ENCODE measurements at regions not wholly inside any gene's neighbourhood (a gene's known extent, or its start where the extent isn't known, plus 50 kb on each side); places are given as distances from the start of the nearest gene placed in this dataset.

- H3K4me3 Mint-ChIP-seq: no peak overlapping the region
- H3K4me3 ChIP-seq (ENCODE audit: control extremely low read depth in 1 of 5, extremely low read depth in 1 of 5, insufficient read depth in 1 of 5, low read depth in 2 of 5, low read length in 4 of 5): no peak overlapping the region
- no peak for ATAC-seq (ENCODE audit: low read depth)
- TF ChIP-seq EZH2 (IDR thresholded peaks at IDR 0.05; ENCODE audit: borderline replicate concordance, insufficient read depth, low read depth, low read length, poor library complexity, severe bottlenecking): no peak
- TF ChIP-seq, protein P1, sequence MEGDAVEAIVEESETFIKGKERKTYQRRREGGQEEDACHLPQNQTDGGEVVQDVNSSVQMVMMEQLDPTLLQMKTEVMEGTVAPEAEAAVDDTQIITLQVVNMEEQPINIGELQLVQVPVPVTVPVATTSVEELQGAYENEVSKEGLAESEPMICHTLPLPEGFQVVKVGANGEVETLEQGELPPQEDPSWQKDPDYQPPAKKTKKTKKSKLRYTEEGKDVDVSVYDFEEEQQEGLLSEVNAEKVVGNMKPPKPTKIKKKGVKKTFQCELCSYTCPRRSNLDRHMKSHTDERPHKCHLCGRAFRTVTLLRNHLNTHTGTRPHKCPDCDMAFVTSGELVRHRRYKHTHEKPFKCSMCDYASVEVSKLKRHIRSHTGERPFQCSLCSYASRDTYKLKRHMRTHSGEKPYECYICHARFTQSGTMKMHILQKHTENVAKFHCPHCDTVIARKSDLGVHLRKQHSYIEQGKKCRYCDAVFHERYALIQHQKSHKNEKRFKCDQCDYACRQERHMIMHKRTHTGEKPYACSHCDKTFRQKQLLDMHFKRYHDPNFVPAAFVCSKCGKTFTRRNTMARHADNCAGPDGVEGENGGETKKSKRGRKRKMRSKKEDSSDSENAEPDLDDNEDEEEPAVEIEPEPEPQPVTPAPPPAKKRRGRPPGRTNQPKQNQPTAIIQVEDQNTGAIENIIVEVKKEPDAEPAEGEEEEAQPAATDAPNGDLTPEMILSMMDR (IDR thresholded peaks at IDR 0.05): no peak
- no peak overlapping the region for H2AFZ ChIP-seq (ENCODE audit: insufficient read depth, low read depth, low read length, poor library complexity, severe bottlenecking)
- H3K4me2 ChIP-seq (replicated peaks; ENCODE audit: low read depth, low read length, poor library complexity, severe bottlenecking): no peak overlapping the region
- H3K27ac ChIP-seq (ENCODE audit: low read length in 2 of 2): no peak overlapping the region
- H3K4me1 ChIP-seq (ENCODE audit: control insufficient read depth in 2 of 2, insufficient read depth in 2 of 2, low read length in 2 of 2): no peaks in the 10 kb centered on the region
- intact Hi-C loops (cut with micrococcal nuclease): no loop called here
- H3K27ac Mint-ChIP-seq: no peak overlapping the region
- WGBS (ENCODE audit: insufficient coverage): 70% methylated on average over 3 of the region's 5 CpGs
- no peaks in the 10 kb centered on the region for H3K27me3 Mint-ChIP-seq
- H3K4me1 Mint-ChIP-seq: no peaks in the 10 kb centered on the region
- CTCF ChIA-PET: no interaction called here
- no peak for DNase-seq
- peaks cover 0 to 1% (median 0%) of the 10 kb centered on the region in 3 donors for H3K9me3 ChIP-seq (ENCODE audit: control extremely low read depth in 1 of 3, control insufficient read depth in 2 of 3, insufficient read depth in 1 of 3, low read length in 2 of 3)
- POLR2A ChIA-PET: no interaction called here
- H4K20me1 ChIP-seq (ENCODE audit: control insufficient read depth, insufficient read depth, low read length, poor library complexity, severe bottlenecking): no peaks in the 10 kb centered on the region
- no peak overlapping the region for H3K9ac ChIP-seq (ENCODE audit: low read length)
- no peaks in the 10 kb centered on the region for H3K36me3 ChIP-seq (replicated peaks in 1 of 2; ENCODE audit: control extremely low read depth in 1 of 2, control insufficient read depth in 1 of 2, extremely low read depth in 1 of 2, insufficient read depth in 2 of 2, low read length in 1 of 2)
- no peaks in the 10 kb centered on the region for H3K9me3 Mint-ChIP-seq (ENCODE audit: insufficient read depth)
- no peaks in the 10 kb centered on the region for H3K27me3 ChIP-seq (replicated peaks in 1 of 4; ENCODE audit: control extremely low read depth in 1 of 4, control insufficient read depth in 3 of 4, insufficient read depth in 4 of 4, low read length in 3 of 4)
- H3K79me2 ChIP-seq (ENCODE audit: control insufficient read depth, insufficient read depth, low read length): no peaks in the 10 kb centered on the region
These were observed 76.5 kb upstream of the ARID5B start for GRCh38 chr10:61825001-61825400.

- H3K9ac ChIP-seq (ENCODE audit: low read length): no peak overlapping the region
- H3K27ac ChIP-seq (ENCODE audit: low read length in 2 of 2): no peak overlapping the region
- TF ChIP-seq, protein P1 (IDR thresholded peaks at IDR 0.05): no peak
- no peak for TF ChIP-seq EZH2 (IDR thresholded peaks at IDR 0.05; ENCODE audit: borderline replicate concordance, insufficient read depth, low read depth, low read length, poor library complexity, severe bottlenecking)
- Mint-ChIP-seq H3K4me3 (no peak overlapping the region), H3K27ac (no peak overlapping the region), H3K27me3 (no peaks in the 10 kb centered on the region), H3K4me1 (no peaks in the 10 kb centered on the region), H3K9me3 (ENCODE audit: insufficient read depth) (no peaks in the 10 kb centered on the region)
- no peak overlapping the region for H3K4me2 ChIP-seq (replicated peaks; ENCODE audit: low read depth, low read length, poor library complexity, severe bottlenecking)
- no peak for DNase-seq
- ATAC-seq (ENCODE audit: low read depth): no peak
- H4K20me1 ChIP-seq (ENCODE audit: control insufficient read depth, insufficient read depth, low read length, poor library complexity, severe bottlenecking): no peaks in the 10 kb centered on the region
- WGBS (ENCODE audit: insufficient coverage): no CpG with 5 or more reads among the region's 4 CpGs
- no peaks in the 10 kb centered on the region for H3K4me1 ChIP-seq (ENCODE audit: control insufficient read depth in 2 of 2, insufficient read depth in 2 of 2, low read length in 2 of 2)
- no peak overlapping the region for H3K4me3 ChIP-seq (ENCODE audit: control extremely low read depth in 1 of 5, extremely low read depth in 1 of 5, insufficient read depth in 1 of 5, low read depth in 2 of 5, low read length in 4 of 5)
- ChIA-PET CTCF (no interaction called here), POLR2A (no interaction called here)
- intact Hi-C loops (cut with micrococcal nuclease): no loop called here
- no peaks in the 10 kb centered on the region for H3K27me3 ChIP-seq (replicated peaks in 1 of 4; ENCODE audit: control extremely low read depth in 1 of 4, control insufficient read depth in 3 of 4, insufficient read depth in 4 of 4, low read length in 3 of 4)
- H2AFZ ChIP-seq (ENCODE audit: insufficient read depth, low read depth, low read length, poor library complexity, severe bottlenecking): no peak overlapping the region
- no peaks in the 10 kb centered on the region for H3K36me3 ChIP-seq (replicated peaks in 1 of 2; ENCODE audit: control extremely low read depth in 1 of 2, control insufficient read depth in 1 of 2, extremely low read depth in 1 of 2, insufficient read depth in 2 of 2, low read length in 1 of 2)
- peaks cover 0 to 1% (median 0%) of the 10 kb centered on the region in 3 donors for H3K9me3 ChIP-seq (ENCODE audit: control extremely low read depth in 1 of 3, control insufficient read depth in 2 of 3, insufficient read depth in 1 of 3, low read length in 2 of 3)
- H3K79me2 ChIP-seq (ENCODE audit: control insufficient read depth, insufficient read depth, low read length): no peaks in the 10 kb centered on the region
These were observed 75.9 kb upstream of the ARID5B start for GRCh38 chr10:61825628-61826027.
